Omental fat pad (tissue), 3 donors: ENCODE measurements at regions not wholly inside any gene's neighbourhood (a gene's known extent, or its start where the extent isn't known, plus 50 kb on each side); places are given as distances from the start of the nearest gene placed in this dataset.

ENCODE experiments used
- ATAC-seq: fragments of 150-250 bp; one replicate; pipeline ENCODE4 v1.9.1; 2016; ENCODE audit warnings: mild to moderate bottlenecking, moderate library complexity; ENCODE audit not compliant: low FRiP score
- DNase-seq: peaks from one replicate; pipeline ENCODE4 v3.0.0-alpha.2; 2019; ENCODE audit warnings: low spot score
- CTCF ChIP-seq, 3 donors: fragments of 450-650 bp; IDR thresholded peaks; one replicate each; pipeline ENCODE4 v1.5.1; 2016 to 2017; ENCODE audit warnings: antibody characterized with exemption in 3 of 3, mild to moderate bottlenecking in 3 of 3, moderate library complexity in 2 of 3

GRCh38 chr12:58602179-58602578, 318.1 kb downstream of the LRIG3 start:
- DNase-seq (no peak), ATAC-seq (no peak)
- TF ChIP-seq CTCF (IDR thresholded peaks at IDR 0.05) = no peak

GRCh38 chr12:58602736-58603135, 317.6 kb downstream of the LRIG3 start:
- no peak for DNase-seq

GRCh38 chr12:58607805-58608204, 312.5 kb downstream of the LRIG3 start:
- no peak for TF ChIP-seq CTCF (IDR thresholded peaks at IDR 0.05)
- DNase-seq = no peak
- ATAC-seq = no peak

More at GRCh38 chr12:58602736-58603135, 317.6 kb downstream of the LRIG3 start:
- TF ChIP-seq CTCF (IDR thresholded peaks at IDR 0.05) = no peak
- ATAC-seq = no peak

- ATAC-seq (no peak), DNase-seq (no peak)
- TF ChIP-seq CTCF (IDR thresholded peaks at IDR 0.05) = no peak
These were observed 311.6 kb downstream of the LRIG3 start for GRCh38 chr12:58608711-58609110.

GRCh38 chr12:58615047-58615446, 305.3 kb downstream of the LRIG3 start:
- ATAC-seq = no peak
- no peak for TF ChIP-seq CTCF (IDR thresholded peaks at IDR 0.05)
- no peak for DNase-seq

GRCh38 chr12:58615576-58615975, 304.7 kb downstream of the LRIG3 start:
- no peak for ATAC-seq
- TF ChIP-seq CTCF (IDR thresholded peaks at IDR 0.05) = no peak
- no peak for DNase-seq

GRCh38 chr12:58616618-58617017, 303.7 kb downstream of the LRIG3 start:
- no peak for TF ChIP-seq CTCF (IDR thresholded peaks at IDR 0.05)
- ATAC-seq (no peak), DNase-seq (no peak)
